GM12878 (cell line): ENCODE measurements at regions not wholly inside any gene's neighbourhood (a gene's known extent, or its start where the extent isn't known, plus 50 kb on each side); places are given as distances from the start of the nearest gene placed in this dataset.

ENCODE experiments used
- ATAC-seq: fragments of 200-7000 bp; cut with Tn5 transposase; 3 replicates; pipeline ENCODE4 v1.9.1; 2020; ENCODE audit warnings: mild to moderate bottlenecking, moderate library complexity
- BruUV-seq: library from RNA; stranded (reverse); fragments of 400-500 nt; replicated peaks from 2 replicates; lab custom pipeline; 2021; lab: Mats Ljungman, UMichigan
- CTCF ChIA-PET: fragments of 300-600 bp; sonication (Branson Sonifier 250); formaldehyde crosslinking; extraction: SDS; loops from one replicate; lab custom pipeline; 2021; ENCODE audit warnings: inconsistent platforms; lab: Yijun Ruan, JAX
- POLR2A ChIA-PET: fragments of 350-600 bp; formaldehyde crosslinking; extraction: SDS; loops from one replicate; lab custom pipeline; 2021; ENCODE audit warnings: inconsistent platforms; lab: Charles Lee
- RAD21 ChIA-PET: fragments of 300-600 bp; sonication (Branson Sonifier 250); formaldehyde crosslinking; loops from one replicate; lab custom pipeline; 2023; ENCODE audit warnings: antibody characterized with exemption; ENCODE audit not compliant: unreplicated experiment; lab: Charles Lee
- SMC1A ChIA-PET: fragments of 300-600 bp; sonication (Branson Sonifier 250); formaldehyde crosslinking; loops from one replicate; lab custom pipeline; 2023; ENCODE audit not compliant: unreplicated experiment, uncharacterized antibody; lab: Charles Lee
- DNase-seq: peaks from one replicate; pipeline ENCODE4 v3.0.0-alpha.2; 2011; ENCODE audit warnings: low read depth, low spot score
- FAIRE-seq: peaks from 3 replicates; lab custom pipeline; 2011; peaks lifted over from hg19 to GRCh38; lab: Jason Lieb, UNC
- H2AFZ ChIP-seq: 2 replicates; pipeline ENCODE4 v1.6.0; 2011; ENCODE audit warnings: low read depth, low read length, control low read depth; ENCODE audit not compliant: control insufficient read depth
- H3K27ac ChIP-seq: 2 replicates; pipeline ENCODE4 v1.5.1; 2011; ENCODE audit warnings: control low read depth; ENCODE audit not compliant: control insufficient read depth, insufficient read depth
- H3K27me3 ChIP-seq, 2 experiments: replicated peaks in 1 of 2; 2 replicates each; pipeline versions ENCODE4 v1.6.0 to v1.6.1; 2011; ENCODE audit warnings: low read length in 1 of 2; ENCODE audit not compliant: control insufficient read depth in 2 of 2, insufficient read depth in 2 of 2
- H3K36me3 ChIP-seq, 2 experiments: 2 replicates each; pipeline ENCODE4 v1.5.1; 2011; ENCODE audit warnings: low read length in 1 of 2; ENCODE audit not compliant: control insufficient read depth in 2 of 2, insufficient read depth in 2 of 2
- H3K4me1 ChIP-seq: 2 replicates; pipeline ENCODE4 v1.6.1; 2011; ENCODE audit warnings: mild to moderate bottlenecking, low read length, moderate library complexity, mixed read lengths; ENCODE audit not compliant: control insufficient read depth, insufficient read depth
- H3K4me2 ChIP-seq: 2 replicates; pipeline ENCODE4 v1.6.0; 2011; ENCODE audit warnings: control low read depth; ENCODE audit not compliant: control insufficient read depth, insufficient read depth
- H3K4me3 ChIP-seq: fragments of 200-600 bp; sonication (generic); 2 replicates; pipeline ENCODE4 v1.5.1; 2016
- H3K79me2 ChIP-seq: 2 replicates; pipeline ENCODE4 v1.6.0; 2011; ENCODE audit warnings: low read length; ENCODE audit not compliant: control insufficient read depth, insufficient read depth
- H3K9ac ChIP-seq: 2 replicates; pipeline ENCODE4 v1.8.0; 2011; ENCODE audit warnings: low read length, control low read depth, mixed read lengths; ENCODE audit not compliant: control insufficient read depth, insufficient read depth
- H3K9me3 ChIP-seq: replicated peaks from 3 replicates; pipeline ENCODE4 v1.5.1; 2011; ENCODE audit warnings: mild to moderate bottlenecking, low read length; ENCODE audit not compliant: control insufficient read depth, insufficient read depth
- H4K20me1 ChIP-seq: 2 replicates; pipeline ENCODE4 v1.6.0; 2011; ENCODE audit not compliant: control insufficient read depth, insufficient read depth
- CEBPB ChIP-seq, 2 experiments: fragments of 150-350 bp in 1 of 2; IDR thresholded peaks; 2 replicates each; pipeline ENCODE4 v1.6.1; 2012 to 2014; ENCODE audit warnings: low read depth in 2 of 2, low read length in 2 of 2, borderline replicate concordance in 1 of 2, inconsistent platforms in 1 of 2
- EZH2 ChIP-seq: IDR thresholded peaks from 2 replicates; pipeline ENCODE4 v1.6.1; 2012; ENCODE audit warnings: low read depth, mild to moderate bottlenecking, control low read depth, inconsistent platforms, low read length, borderline replicate concordance; ENCODE audit not compliant: control insufficient read depth
- FOS ChIP-seq: IDR thresholded peaks from 3 replicates; pipeline ENCODE4 v1.6.1; 2011; ENCODE audit warnings: borderline replicate concordance; ENCODE audit not compliant: insufficient read length; ENCODE audit errors: extremely low read depth
- FOXK2 ChIP-seq: fragments of 450-650 bp; IDR thresholded peaks from 2 replicates; pipeline ENCODE4 v1.6.1; 2017; ENCODE audit warnings: mild to moderate bottlenecking, moderate library complexity
- KLF5 ChIP-seq: fragments of 450-650 bp; IDR thresholded peaks from 2 replicates; pipeline ENCODE4 v1.6.1; 2014; ENCODE audit warnings: mild to moderate bottlenecking; ENCODE audit not compliant: partially characterized antibody
- MYC ChIP-seq: IDR thresholded peaks from 2 replicates; pipeline ENCODE4 v1.6.1; 2011; ENCODE audit warnings: mild to moderate bottlenecking, low read length, moderate library complexity, inconsistent platforms; ENCODE audit not compliant: insufficient read depth, insufficient replicate concordance, insufficient read length, severe bottlenecking
- RELA ChIP-seq: fragments of 450-650 bp; IDR thresholded peaks from 2 replicates; pipeline ENCODE4 v1.8.0; 2014; ENCODE audit warnings: borderline replicate concordance; ENCODE audit not compliant: partially characterized antibody
- SMARCA5 ChIP-seq: fragments of 450-650 bp; IDR thresholded peaks from 2 replicates; pipeline ENCODE4 v1.6.1; 2017; ENCODE audit warnings: mild to moderate bottlenecking
- WGBS: methylation state at CpG from one replicate; pipeline ENCODE4 v1.1.6; 2016; ENCODE audit warnings: low lambda C conversion rate; ENCODE audit not compliant: insufficient replicate concordance, insufficient coverage; ENCODE audit errors: missing lambda C conversion rate; 5-methylcytosine and 5-hydroxymethylcytosine counted together
- in situ Hi-C: fragments of 300-500 bp; cut with MboI; formaldehyde crosslinking; loops from 9 replicates; pipeline ENCODE4 v1.14.3; 2018; ENCODE audit warnings: mixed read lengths
- intact Hi-C: fragments of 100-400 bp; cut with micrococcal nuclease; formaldehyde crosslinking; loops from one replicate; pipeline ENCODE4 v1.14.2; 2022; ENCODE audit not compliant: unreplicated experiment

- in situ Hi-C loops (loop anchor here (25.0 kb wide), 1 partner anchor 97 kb away; no protein-coding TSS in a partner anchor), intact Hi-C loops (no loop called here)
- H3K79me2 ChIP-seq = no peaks in the 10 kb centered on the region
- no peaks in the 10 kb centered on the region for H3K36me3 ChIP-seq
- FAIRE-seq = no peak
- H4K20me1 ChIP-seq = no peaks in the 10 kb centered on the region
- RAD21 ChIA-PET = no interaction called here
- H3K4me3 ChIP-seq = no peak overlapping the region
- no peaks in the 10 kb centered on the region; a peak in 1 of 4 replicates for H3K27me3 ChIP-seq
- no peak for TF ChIP-seq EZH2
- no peak for TF ChIP-seq KLF5
- TF ChIP-seq, all 136 proteins: peak for 0
- H3K4me2 ChIP-seq = no peak overlapping the region
- H3K9ac ChIP-seq = no peak overlapping the region
- SMC1A ChIA-PET = no interaction called here
- H2AFZ ChIP-seq = no peak overlapping the region
- DNase-seq (no peak), ATAC-seq (no peak)
- POLR2A ChIA-PET = no interaction called here
- BruUV-seq = no TSS peak
- no peaks in the 10 kb centered on the region for H3K4me1 ChIP-seq
- no peak overlapping the region for H3K27ac ChIP-seq
- CTCF ChIA-PET = no interaction called here
- H3K9me3 ChIP-seq = no peaks in the 10 kb centered on the region
- WGBS = 0% methylated on average over 2 of the region's 2 CpGs
Measured at GRCh38 chr1:162984699-162985098, 84.5 kb upstream of the RGS4 start.

GRCh38 chr1:162983671-162984425 is 85.3 kb upstream of the RGS4 start:
- Histone ChIP-seq H3K36me3 (no peaks in the 10 kb centered on the region), H3K79me2 (no peaks in the 10 kb centered on the region), H3K27me3 (no peaks in the 10 kb centered on the region; a peak in 1 of 4 replicates), H3K4me1 (no peaks in the 10 kb centered on the region), H3K4me3 (no peak overlapping the region), H3K9ac (no peak overlapping the region), H3K9me3 (no peaks in the 10 kb centered on the region), H2AFZ (no peak overlapping the region), H4K20me1 (no peaks in the 10 kb centered on the region), H3K27ac (no peak overlapping the region), H3K4me2 (no peak overlapping the region)
- ChIA-PET SMC1A (no interaction called here), RAD21 (no interaction called here), POLR2A (no interaction called here), CTCF (no interaction called here)
- 14% methylated on average over 3 of the region's 3 CpGs for WGBS
- no peak for DNase-seq
- BruUV-seq = no TSS peak
- in situ Hi-C loops (loop anchor here (25.0 kb wide), 1 partner anchor 97 kb away; no protein-coding TSS in a partner anchor), intact Hi-C loops (no loop called here)
- no peak for ATAC-seq
- FAIRE-seq = no peak
- TF ChIP-seq FOXK2 = no peak
- TF ChIP-seq CEBPB (IDR thresholded peaks at IDR 0.05; ENCODE audit: borderline replicate concordance in 1 of 2, low read depth in 2 of 2, low read length in 2 of 2) = no peak
- no peak for TF ChIP-seq FOS
- no peak for TF ChIP-seq SMARCA5
- TF ChIP-seq MYC = no peak
- no peak for TF ChIP-seq RELA
